Mesenchymal stem cell (in vitro differentiated cells and primary cell): ENCODE measurements at regions not wholly inside any gene's neighbourhood (a gene's known extent, or its start where the extent isn't known, plus 50 kb on each side); places are given as distances from the start of the nearest gene placed in this dataset.

Experiments
- DNase-seq: peaks from one replicate; pipeline ENCODE4 v3.0.0-alpha.2; 2013
- H2AFZ ChIP-seq: one replicate; pipeline ENCODE4 v1.6.1; 2013; ENCODE audit warnings: low read depth, mild to moderate bottlenecking, control low read depth, inconsistent platforms, low read length, moderate library complexity
- H2AK5ac ChIP-seq: 2 replicates; pipeline ENCODE4 v1.6.1; 2013; ENCODE audit warnings: low read length, moderate library complexity, mild to moderate bottlenecking, inconsistent platforms; ENCODE audit not compliant: severe bottlenecking
- H2BK120ac ChIP-seq: one replicate; pipeline ENCODE4 v1.6.1; 2013; ENCODE audit warnings: low read depth, mild to moderate bottlenecking, inconsistent platforms, low read length, moderate library complexity
- H2BK12ac ChIP-seq, 2 experiments: one replicate each; pipeline ENCODE4 v1.6.1; 2013; ENCODE audit warnings: inconsistent platforms in 2 of 2, low read length in 2 of 2, mild to moderate bottlenecking in 2 of 2, moderate library complexity in 2 of 2, control low read depth in 1 of 2
- H2BK15ac ChIP-seq: one replicate; pipeline ENCODE4 v1.6.1; 2013; ENCODE audit warnings: mild to moderate bottlenecking, low read depth, inconsistent platforms; ENCODE audit not compliant: poor library complexity, severe bottlenecking
- H2BK5ac ChIP-seq: 2 replicates; pipeline ENCODE4 v1.6.1; 2013; ENCODE audit warnings: low read depth, mild to moderate bottlenecking, low read length, control low read depth, inconsistent platforms; ENCODE audit not compliant: poor library complexity, severe bottlenecking
- H3K14ac ChIP-seq, 2 experiments: one replicate each; pipeline ENCODE4 v1.6.1; 2013; ENCODE audit warnings: inconsistent platforms in 2 of 2, low read length in 2 of 2, control low read depth in 1 of 2, mild to moderate bottlenecking in 1 of 2, moderate library complexity in 1 of 2
- H3K18ac ChIP-seq, 2 experiments: one replicate each; pipeline ENCODE4 v1.6.1; 2013; ENCODE audit warnings: inconsistent platforms in 2 of 2, low read length in 2 of 2, control low read depth in 1 of 2, low read depth in 1 of 2, mild to moderate bottlenecking in 1 of 2
- H3K23ac ChIP-seq, 2 experiments: one replicate each; pipeline ENCODE4 v1.6.1; 2013; ENCODE audit warnings: inconsistent platforms in 2 of 2, low read length in 2 of 2, mild to moderate bottlenecking in 2 of 2, moderate library complexity in 2 of 2, control low read depth in 1 of 2
- H3K27ac ChIP-seq: 2 replicates; pipeline ENCODE4 v1.5.1; 2013; ENCODE audit warnings: mild to moderate bottlenecking, moderate library complexity, low read length, control low read depth, inconsistent platforms; ENCODE audit not compliant: poor library complexity, severe bottlenecking
- H3K27me3 ChIP-seq, 2 experiments: 2 replicates each; pipeline versions ENCODE4 v1.6.1 to v1.7.0; 2013; ENCODE audit warnings: low read length in 2 of 2, mild to moderate bottlenecking in 2 of 2, moderate library complexity in 2 of 2, control low read depth in 1 of 2, inconsistent platforms in 1 of 2; ENCODE audit not compliant: control insufficient read depth in 1 of 2, insufficient read depth in 1 of 2
- H3K36me3 ChIP-seq, 2 experiments: 2 replicates each; pipeline versions ENCODE4 v1.6.1 to v1.7.0; 2013; ENCODE audit warnings: low read length in 2 of 2, control low read depth in 1 of 2, inconsistent platforms in 1 of 2, low read depth in 1 of 2, mild to moderate bottlenecking in 1 of 2; ENCODE audit not compliant: insufficient read depth in 2 of 2, control insufficient read depth in 1 of 2
- H3K4ac ChIP-seq, 2 experiments: one replicate each; pipeline ENCODE4 v1.6.1; 2013; ENCODE audit warnings: inconsistent platforms in 2 of 2, low read length in 2 of 2, mild to moderate bottlenecking in 2 of 2, moderate library complexity in 2 of 2, control low read depth in 1 of 2, low read depth in 1 of 2
- H3K4me1 ChIP-seq: 2 replicates; pipeline ENCODE4 v1.6.1; 2013; ENCODE audit warnings: low read depth, low read length, control low read depth; ENCODE audit not compliant: control insufficient read depth, insufficient read depth
- H3K4me2 ChIP-seq: 2 replicates; pipeline ENCODE4 v1.6.1; 2013; ENCODE audit warnings: low read length, mild to moderate bottlenecking, inconsistent platforms; ENCODE audit not compliant: poor library complexity, severe bottlenecking
- H3K4me3 ChIP-seq, 2 experiments: 2 replicates each; pipeline versions ENCODE4 v1.5.1 to v1.7.0; 2013; ENCODE audit warnings: low read length in 2 of 2, mild to moderate bottlenecking in 2 of 2, control low read depth in 1 of 2, low read depth in 1 of 2; ENCODE audit not compliant: insufficient read depth in 1 of 2
- H3K79me1 ChIP-seq: replicated peaks from 2 replicates; pipeline ENCODE4 v1.6.1; 2013; ENCODE audit warnings: mild to moderate bottlenecking, control low read depth, low read length, inconsistent platforms; ENCODE audit not compliant: poor library complexity, severe bottlenecking
- H3K9ac ChIP-seq: 2 replicates; pipeline ENCODE4 v1.7.0; 2013; ENCODE audit warnings: mild to moderate bottlenecking, low read length, moderate library complexity
- H3K9me3 ChIP-seq: 2 replicates; pipeline ENCODE4 v1.7.0; 2013; ENCODE audit warnings: mild to moderate bottlenecking, low read length; ENCODE audit not compliant: control insufficient read depth
- H4K8ac ChIP-seq: one replicate; pipeline ENCODE4 v1.6.1; 2013; ENCODE audit warnings: inconsistent platforms, mild to moderate bottlenecking, low read length, moderate library complexity
- H4K91ac ChIP-seq: one replicate; pipeline ENCODE4 v1.6.1; 2013; ENCODE audit warnings: mild to moderate bottlenecking, low read length, inconsistent platforms
- WGBS: methylation state at CpG from one replicate; pipeline ENCODE4 v1.1.7; 2013; ENCODE audit warnings: mixed read lengths; 5-methylcytosine and 5-hydroxymethylcytosine counted together

- Histone ChIP-seq H3K4me2 (no peak overlapping the region), H2BK120ac (no peak overlapping the region), H3K23ac (no peak overlapping the region), H3K4me3 (no peak overlapping the region), H3K18ac (no peak overlapping the region), H3K4me1 (no peaks in the 10 kb centered on the region), H4K8ac (no peak overlapping the region), H3K27ac (no peak overlapping the region), H2AFZ (no peak overlapping the region), H3K4ac (no peak overlapping the region), H3K36me3 (no peaks in the 10 kb centered on the region), H4K91ac (no peak overlapping the region), H3K79me1 (no peaks in the 10 kb centered on the region), H2BK15ac (no peak overlapping the region), H3K27me3 (no peaks in the 10 kb centered on the region), H3K9ac (no peak overlapping the region), H2BK5ac (no peak overlapping the region), H3K9me3 (peaks cover 12% of the 10 kb centered on the region), H3K14ac (no peak overlapping the region), H2BK12ac (no peak overlapping the region), H2AK5ac (no peak overlapping the region)
- WGBS, result 55% methylated on average over 2 of the region's 2 CpGs
- no peak for DNase-seq
Measured at GRCh38 chr16:49089533-49089932, 192.1 kb downstream of the CBLN1 start.

GRCh38 chr16:49089039-49089438, 192.6 kb downstream of the CBLN1 start:
- Histone ChIP-seq H3K36me3 (no peaks in the 10 kb centered on the region), H3K14ac (no peak overlapping the region), H3K4ac (no peak overlapping the region), H2BK120ac (no peak overlapping the region), H3K79me1 (no peaks in the 10 kb centered on the region), H3K27ac (no peak overlapping the region), H2AK5ac (no peak overlapping the region), H4K8ac (no peak overlapping the region), H3K27me3 (no peaks in the 10 kb centered on the region), H2BK5ac (no peak overlapping the region), H3K23ac (no peak overlapping the region), H4K91ac (no peak overlapping the region), H2BK15ac (no peak overlapping the region), H3K9ac (no peak overlapping the region), H2AFZ (no peak overlapping the region), H3K4me3 (no peak overlapping the region), H3K18ac (no peak overlapping the region), H3K4me2 (no peak overlapping the region), H3K4me1 (no peaks in the 10 kb centered on the region), H3K9me3 (peaks cover 16% of the 10 kb centered on the region), H2BK12ac (no peak overlapping the region)
- WGBS, result 73% methylated on average over 4 of the region's 4 CpGs
- no peak for DNase-seq

- Histone ChIP-seq H2AFZ (no peak overlapping the region), H3K36me3 (no peaks in the 10 kb centered on the region), H2BK120ac (no peak overlapping the region), H3K9me3 (peaks cover 25% of the 10 kb centered on the region), H3K14ac (no peak overlapping the region), H3K4ac (no peak overlapping the region), H3K9ac (no peak overlapping the region), H3K18ac (no peak overlapping the region), H3K4me2 (no peak overlapping the region), H3K23ac (no peak overlapping the region), H2AK5ac (no peak overlapping the region), H3K4me3 (no peak overlapping the region), H4K8ac (no peak overlapping the region), H2BK5ac (no peak overlapping the region), H4K91ac (no peak overlapping the region), H2BK12ac (no peak overlapping the region), H3K79me1 (no peaks in the 10 kb centered on the region), H3K27me3 (no peaks in the 10 kb centered on the region), H2BK15ac (no peak overlapping the region), H3K4me1 (no peaks in the 10 kb centered on the region), H3K27ac (no peak overlapping the region)
- 95% methylated on average over 1 of the region's 2 CpGs for WGBS
- no peak for DNase-seq
Measured at GRCh38 chr16:49085686-49086085, 196.0 kb downstream of the CBLN1 start.

- no peak for DNase-seq
- Histone ChIP-seq H2AFZ (no peak overlapping the region), H3K9me3 (peaks cover 34% of the 10 kb centered on the region), H2BK12ac (no peak overlapping the region), H4K8ac (no peak overlapping the region), H3K18ac (no peak overlapping the region), H3K27me3 (no peaks in the 10 kb centered on the region), H2BK15ac (no peak overlapping the region), H3K36me3 (no peaks in the 10 kb centered on the region), H3K4me2 (no peak overlapping the region), H3K4me3 (no peak overlapping the region), H3K27ac (no peak overlapping the region), H2BK120ac (no peak overlapping the region), H3K23ac (no peak overlapping the region), H2BK5ac (no peak overlapping the region), H3K4ac (no peak overlapping the region), H3K4me1 (no peaks in the 10 kb centered on the region), H2AK5ac (no peak overlapping the region), H4K91ac (no peak overlapping the region), H3K14ac (no peak overlapping the region), H3K79me1 (no peaks in the 10 kb centered on the region), H3K9ac (no peak overlapping the region)
Measured at GRCh38 chr16:49084628-49085390, 196.8 kb downstream of the CBLN1 start.
